Endothelial cell of umbilical vein (primary cell): ENCODE measurements at regions not wholly inside any gene's neighbourhood (a gene's known extent, or its start where the extent isn't known, plus 50 kb on each side); places are given as distances from the start of the nearest gene placed in this dataset.

Experiments used
- BruUV-seq: library from RNA; stranded (reverse); fragments of 400-500 nt; replicated peaks from 2 replicates; lab custom pipeline; 2021; lab: Mats Ljungman, UMichigan
- CTCF ChIA-PET: fragments of 300-600, 350-600 bp; sonication (Branson Sonifier 250); formaldehyde crosslinking; loops from one replicate; lab custom pipeline; 2021; ENCODE audit warnings: antibody characterized with exemption, inconsistent platforms; lab: Charles Lee
- POLR2A ChIA-PET: fragments of 300-600, 350-600 bp; sonication (Branson Sonifier 250); formaldehyde crosslinking; loops from one replicate; lab custom pipeline; 2021; ENCODE audit warnings: antibody characterized with exemption, inconsistent platforms; lab: Charles Lee
- DNase-seq: peaks from one replicate; pipeline ENCODE4 v3.0.0-alpha.2; 2011; ENCODE audit warnings: low read depth, low spot score
- FAIRE-seq: peaks from 2 replicates; lab custom pipeline; 2011; peaks lifted over from hg19 to GRCh38; lab: Jason Lieb, UNC
- H2AFZ ChIP-seq: 2 replicates; pipeline ENCODE4 v1.6.0; 2012; ENCODE audit warnings: low read depth, low read length, control low read depth, inconsistent platforms
- H3K27ac ChIP-seq: 2 replicates; pipeline ENCODE4 v1.5.1; 2011; ENCODE audit warnings: low read depth, mild to moderate bottlenecking, control low read depth, low read length, moderate library complexity; ENCODE audit not compliant: insufficient read depth
- H3K27me3 ChIP-seq, 2 experiments: 2 replicates each; pipeline versions ENCODE4 v1.6.0 to v1.6.1; 2011; ENCODE audit warnings: low read length in 2 of 2, mixed read lengths in 1 of 2; ENCODE audit not compliant: control insufficient read depth in 2 of 2, insufficient read depth in 2 of 2
- H3K36me3 ChIP-seq, 2 experiments: 2 replicates in 1 of 2; 3 replicates in 1 of 2; pipeline ENCODE4 v1.5.1; 2011; ENCODE audit warnings: low read length in 2 of 2, mild to moderate bottlenecking in 1 of 2, moderate library complexity in 1 of 2; ENCODE audit not compliant: control insufficient read depth in 2 of 2, insufficient read depth in 2 of 2; ENCODE audit errors: extremely low read depth in 1 of 2
- H3K4me1 ChIP-seq: 3 replicates; pipeline ENCODE4 v1.5.1; 2011; ENCODE audit warnings: mild to moderate bottlenecking, low read length; ENCODE audit not compliant: control insufficient read depth, insufficient read depth; ENCODE audit errors: extremely low read depth
- H3K4me2 ChIP-seq: 2 replicates; pipeline ENCODE4 v1.6.1; 2011; ENCODE audit warnings: low read length, control low read depth, mixed read lengths; ENCODE audit not compliant: insufficient read depth
- H3K4me3 ChIP-seq, 3 experiments: fragments of 200-600 bp in 1 of 3; sonication (generic), shearing (Covaris generic) in 1 of 3; replicated peaks in 1 of 3; 2 replicates each; pipeline ENCODE4 v1.5.1; 2011 to 2016; ENCODE audit warnings: control low read depth in 3 of 3, low read length in 3 of 3, mild to moderate bottlenecking in 2 of 3, inconsistent platforms in 1 of 3, low read depth in 1 of 3, moderate library complexity in 1 of 3; ENCODE audit not compliant: insufficient read depth in 1 of 3
- H3K79me2 ChIP-seq: 2 replicates; pipeline ENCODE4 v1.6.0; 2012; ENCODE audit warnings: low read length, inconsistent platforms; ENCODE audit not compliant: control insufficient read depth, insufficient read depth
- H3K9ac ChIP-seq: replicated peaks from 2 replicates; pipeline ENCODE3; 2011; ENCODE audit warnings: low read length, control low read depth; ENCODE audit not compliant: insufficient read depth; ENCODE audit errors: extremely low read depth
- H3K9me1 ChIP-seq: replicated peaks from 3 replicates; pipeline ENCODE4 v1.6.0; 2011; ENCODE audit warnings: mild to moderate bottlenecking, low read length; ENCODE audit not compliant: control insufficient read depth, insufficient read depth; ENCODE audit errors: extremely low read depth
- H3K9me3 ChIP-seq: replicated peaks from 2 replicates; pipeline ENCODE4 v1.5.1; 2012; ENCODE audit warnings: low read length, inconsistent platforms; ENCODE audit not compliant: control insufficient read depth, insufficient read depth
- H4K20me1 ChIP-seq: replicated peaks from 2 replicates; pipeline ENCODE3; 2011; ENCODE audit warnings: mild to moderate bottlenecking, low read length; ENCODE audit not compliant: control insufficient read depth, insufficient read depth; ENCODE audit errors: extremely low read depth
- CTCF ChIP-seq, 2 donors: IDR thresholded peaks; 1 replicate in 1 of 2; 2 replicates in 1 of 2; pipeline ENCODE4 v1.5.1; 2011; ENCODE audit warnings: low read length in 2 of 2, mild to moderate bottlenecking in 2 of 2, moderate library complexity in 2 of 2, control low read depth in 1 of 2, inconsistent platforms in 1 of 2, low read depth in 1 of 2; ENCODE audit not compliant: insufficient read depth in 1 of 2; ENCODE audit errors: extremely low read depth in 1 of 2
- EZH2 ChIP-seq: IDR thresholded peaks from 2 replicates; pipeline ENCODE4 v1.6.1; 2012; ENCODE audit warnings: borderline replicate concordance, low read depth, mild to moderate bottlenecking, moderate library complexity, low read length, inconsistent platforms; ENCODE audit not compliant: severe bottlenecking
- FOS ChIP-seq: IDR thresholded peaks from 2 replicates; pipeline ENCODE4 v1.6.1; 2011; ENCODE audit warnings: mild to moderate bottlenecking, low read length, moderate library complexity, borderline replicate concordance; ENCODE audit not compliant: insufficient read depth
- GATA2 ChIP-seq: IDR thresholded peaks from 2 replicates; pipeline ENCODE4 v1.7.0; 2011; ENCODE audit warnings: low read depth, mild to moderate bottlenecking, moderate library complexity, mixed read lengths, low read length; ENCODE audit not compliant: insufficient read length, insufficient read depth
- JUN ChIP-seq: IDR thresholded peaks from 2 replicates; pipeline ENCODE4 v1.6.1; 2011; ENCODE audit warnings: borderline replicate concordance, low read depth; ENCODE audit not compliant: insufficient read length, insufficient read depth
- MAX ChIP-seq: IDR thresholded peaks from 2 replicates; pipeline ENCODE4 v1.6.1; 2011; ENCODE audit not compliant: insufficient read depth, insufficient read length
- MYC ChIP-seq: IDR thresholded peaks from one replicate; pipeline ENCODE4 v1.6.1; 2011; ENCODE audit warnings: mild to moderate bottlenecking, low read depth, low read length
- POLR2A ChIP-seq: IDR thresholded peaks from 2 replicates; pipeline ENCODE4 v1.6.1; 2012; ENCODE audit warnings: low read depth, mild to moderate bottlenecking, control low read depth, low read length
- POLR2AphosphoS5 ChIP-seq: IDR thresholded peaks from 2 replicates; pipeline ENCODE4 v1.6.1; 2012; ENCODE audit warnings: low read depth, mild to moderate bottlenecking, control low read depth, low read length, moderate library complexity; ENCODE audit not compliant: insufficient read depth
- dilution Hi-C: fragments of 300-500 bp; cut with MboI; formaldehyde crosslinking; loops from one replicate; pipeline ENCODE4 v1.15.0; 2019; ENCODE audit warnings: low sequenced_read_pairs; ENCODE audit not compliant: extremely low pct_ligation_motif_present
- intact Hi-C: fragments of 100-400 bp; cut with micrococcal nuclease; formaldehyde crosslinking; loops from one replicate; pipeline ENCODE4 v1.10.0; 2022

DNA sequence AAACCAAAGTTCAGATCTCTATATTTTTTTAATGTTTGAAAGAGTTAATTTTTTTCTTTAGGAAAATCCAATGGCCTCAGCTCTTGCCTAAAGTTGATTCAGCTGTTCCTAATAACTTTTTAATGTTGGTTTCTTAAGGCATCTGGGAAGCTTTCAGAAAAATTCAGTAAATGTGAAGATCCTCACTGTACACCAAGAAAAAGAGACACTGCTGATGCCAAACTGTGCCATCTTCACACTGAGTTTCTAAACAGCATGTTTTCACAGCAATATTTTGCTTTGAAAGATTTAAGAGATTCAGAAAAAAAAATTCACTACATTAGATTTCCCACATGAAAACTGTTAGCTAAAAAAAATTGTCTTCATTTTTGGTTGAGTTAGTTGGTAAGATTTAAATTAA is 249.4 kb downstream of the NEBL start:
- H3K9me3 ChIP-seq = no peaks in the 10 kb centered on the region
- POLR2A ChIA-PET = no interaction called here
- no TSS peak for BruUV-seq
- no peaks in the 10 kb centered on the region for H3K79me2 ChIP-seq
- dilution Hi-C loops (no loop called here), intact Hi-C loops (no loop called here)
- H3K9ac ChIP-seq = no peak overlapping the region
- H3K4me1 ChIP-seq = no peaks in the 10 kb centered on the region
- H4K20me1 ChIP-seq = no peaks in the 10 kb centered on the region
- no peak for TF ChIP-seq POLR2A
- TF ChIP-seq JUN = no peak
- no peak for TF ChIP-seq GATA2
- no peak for TF ChIP-seq MAX
- TF ChIP-seq MYC = no peak
- TF ChIP-seq CTCF (IDR thresholded peaks at IDR 0.05; ENCODE audit: extremely low read depth in 1 of 2, insufficient read depth in 1 of 2, low read depth in 1 of 2, low read length in 2 of 2) = no peak
- no peak for TF ChIP-seq POLR2AphosphoS5
- TF ChIP-seq EZH2 = no peak
- TF ChIP-seq FOS = no peak
- FAIRE-seq (no peak), DNase-seq (no peak)
- H3K27ac ChIP-seq = no peak overlapping the region
- no peaks in the 10 kb centered on the region for H3K27me3 ChIP-seq
- no peaks in the 10 kb centered on the region for H3K36me3 ChIP-seq
- no peak overlapping the region for H2AFZ ChIP-seq
- H3K4me3 ChIP-seq = no peak overlapping the region
- H3K4me2 ChIP-seq = no peak overlapping the region
- no peaks in the 10 kb centered on the region for H3K9me1 ChIP-seq
- CTCF ChIA-PET = no interaction called here
